ENCODE measurements at regions not wholly inside any gene's neighbourhood (a gene's known extent, or its start where the extent isn't known, plus 50 kb on each side); places are given as distances from the start of the nearest gene placed in this dataset.

DNA sequence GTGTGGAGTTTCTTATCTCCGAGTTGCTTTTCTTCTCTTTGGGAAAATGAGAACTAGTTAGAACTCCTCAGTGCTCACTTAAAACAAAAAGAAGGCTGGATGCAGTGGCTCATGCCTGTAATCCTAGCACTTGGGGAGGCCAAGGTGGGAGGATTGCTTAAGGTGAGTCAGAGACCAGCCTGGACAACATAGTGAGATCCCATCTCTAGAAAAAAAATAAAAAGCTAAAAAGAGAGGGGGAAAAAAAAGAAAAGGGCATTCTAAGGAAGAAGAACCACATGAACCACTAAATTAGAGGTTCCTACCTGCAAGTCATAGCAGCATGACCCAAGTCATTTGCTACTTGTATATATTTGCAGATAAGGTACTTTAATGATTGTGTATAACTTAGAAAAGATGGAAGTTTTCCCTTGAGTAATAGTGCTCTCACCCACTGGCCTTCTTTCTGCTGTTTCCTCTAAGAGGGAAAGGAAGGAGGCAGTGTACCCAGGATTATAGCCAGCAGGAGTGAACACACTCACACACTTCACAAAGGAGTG, 87.8 kb downstream of the CCDC71L start:
- no peak overlapping the region for H3K4me3 Mint-ChIP-seq
- 71% methylated on average over 1 of the region's 1 CpG for whole genome bisulfite sequencing (ENCODE audit: insufficient coverage)
- Histone ChIP-seq H3K4me1 (ENCODE audit: control insufficient read depth, insufficient read depth, low read length) (no peaks in the 10 kb centered on the region), H3K27ac (ENCODE audit: low read length) (no peak overlapping the region), H3K4me3 (ENCODE audit: low read length) (no peak overlapping the region), H3K9me3 (ENCODE audit: control insufficient read depth, insufficient read depth, low read length) (no peaks in the 10 kb centered on the region), H3K27me3 (ENCODE audit: control insufficient read depth, insufficient read depth, low read length) (no peaks in the 10 kb centered on the region), H3K36me3 (ENCODE audit: control insufficient read depth, insufficient read depth, low read length) (no peaks in the 10 kb centered on the region)
- no peaks in the 10 kb centered on the region for H3K4me1 Mint-ChIP-seq
- no peak overlapping the region for H3K27ac Mint-ChIP-seq
- TF ChIP-seq, protein P1, sequence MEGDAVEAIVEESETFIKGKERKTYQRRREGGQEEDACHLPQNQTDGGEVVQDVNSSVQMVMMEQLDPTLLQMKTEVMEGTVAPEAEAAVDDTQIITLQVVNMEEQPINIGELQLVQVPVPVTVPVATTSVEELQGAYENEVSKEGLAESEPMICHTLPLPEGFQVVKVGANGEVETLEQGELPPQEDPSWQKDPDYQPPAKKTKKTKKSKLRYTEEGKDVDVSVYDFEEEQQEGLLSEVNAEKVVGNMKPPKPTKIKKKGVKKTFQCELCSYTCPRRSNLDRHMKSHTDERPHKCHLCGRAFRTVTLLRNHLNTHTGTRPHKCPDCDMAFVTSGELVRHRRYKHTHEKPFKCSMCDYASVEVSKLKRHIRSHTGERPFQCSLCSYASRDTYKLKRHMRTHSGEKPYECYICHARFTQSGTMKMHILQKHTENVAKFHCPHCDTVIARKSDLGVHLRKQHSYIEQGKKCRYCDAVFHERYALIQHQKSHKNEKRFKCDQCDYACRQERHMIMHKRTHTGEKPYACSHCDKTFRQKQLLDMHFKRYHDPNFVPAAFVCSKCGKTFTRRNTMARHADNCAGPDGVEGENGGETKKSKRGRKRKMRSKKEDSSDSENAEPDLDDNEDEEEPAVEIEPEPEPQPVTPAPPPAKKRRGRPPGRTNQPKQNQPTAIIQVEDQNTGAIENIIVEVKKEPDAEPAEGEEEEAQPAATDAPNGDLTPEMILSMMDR (IDR thresholded peaks at IDR 0.05) = no peak
- H3K9me3 Mint-ChIP-seq = no peaks in the 10 kb centered on the region
- no peak for DNase-seq
- no peak for ATAC-seq
- H3K27me3 Mint-ChIP-seq (ENCODE audit: low read depth in 2 of 2) = peaks cover 15% of the 10 kb centered on the region in 2 donors
- intact Hi-C loops (cut with micrococcal nuclease) = no loop called here
- no peaks in the 10 kb centered on the region for H3K36me3 Mint-ChIP-seq

DNA sequence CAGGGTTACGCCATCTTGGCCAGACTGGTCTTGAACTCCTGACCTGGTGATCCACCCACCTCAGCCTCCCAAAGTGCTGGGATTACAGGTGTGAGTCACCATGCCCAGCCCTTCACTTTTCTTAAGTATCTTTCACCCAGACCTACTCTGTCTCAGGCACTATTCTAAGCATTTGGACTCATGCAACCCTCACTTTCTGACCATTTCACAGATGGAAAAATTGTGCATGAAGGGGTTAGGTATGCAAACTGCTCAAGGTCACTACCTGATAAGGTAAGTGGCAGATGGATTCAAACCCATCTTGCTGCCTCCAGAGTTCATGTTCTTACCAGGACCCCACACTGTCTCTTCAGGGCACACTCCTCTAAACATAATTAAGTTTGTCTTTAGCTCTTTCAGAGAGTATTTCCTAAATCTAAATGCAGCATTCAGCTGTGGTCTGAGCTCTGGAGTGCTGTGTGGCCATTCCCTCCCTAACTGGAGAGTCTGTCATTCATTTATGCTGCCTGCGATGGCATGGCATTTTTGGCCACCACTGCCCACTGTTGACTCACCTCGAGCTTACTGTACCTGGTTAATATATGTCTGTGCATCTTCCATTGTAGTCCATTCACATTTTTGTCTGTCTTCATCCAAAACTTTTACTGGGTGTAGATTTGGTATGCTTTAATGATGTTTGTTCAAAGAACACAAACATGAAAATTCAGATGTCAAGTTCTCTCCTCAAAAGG, 88.4 kb downstream of the CCDC71L start:
- Mint-ChIP-seq H3K4me1 (no peaks in the 10 kb centered on the region), H3K36me3 (no peaks in the 10 kb centered on the region), H3K4me3 (no peak overlapping the region), H3K9me3 (no peaks in the 10 kb centered on the region), H3K27ac (no peak overlapping the region), H3K27me3 (ENCODE audit: low read depth in 2 of 2) (peaks cover 16 to 18% of the 10 kb centered on the region in 2 donors)
- TF ChIP-seq, protein P1 (IDR thresholded peaks at IDR 0.05) = no peak
- no peak for ATAC-seq
- H3K4me1 ChIP-seq (ENCODE audit: control insufficient read depth, insufficient read depth, low read length) = no peaks in the 10 kb centered on the region
- no peaks in the 10 kb centered on the region for H3K27me3 ChIP-seq (ENCODE audit: control insufficient read depth, insufficient read depth, low read length)
- H3K27ac ChIP-seq (ENCODE audit: low read length) = no peak overlapping the region
- no peaks in the 10 kb centered on the region for H3K36me3 ChIP-seq (ENCODE audit: control insufficient read depth, insufficient read depth, low read length)
- H3K4me3 ChIP-seq (ENCODE audit: low read length) = no peak overlapping the region
- no peak for DNase-seq
- H3K9me3 ChIP-seq (ENCODE audit: control insufficient read depth, insufficient read depth, low read length) = no peaks in the 10 kb centered on the region
- intact Hi-C loops (cut with micrococcal nuclease) = no loop called here
- WGBS (ENCODE audit: insufficient coverage) = 100% methylated on average over 3 of the region's 3 CpGs

GRCh38 chr7:106571563-106571962, 89.4 kb downstream of the CCDC71L start:
- H3K27me3 ChIP-seq (ENCODE audit: control insufficient read depth, insufficient read depth, low read length) = no peaks in the 10 kb centered on the region
- no peak overlapping the region for H3K4me3 ChIP-seq (ENCODE audit: low read length)
- no peaks in the 10 kb centered on the region for H3K36me3 ChIP-seq (ENCODE audit: control insufficient read depth, insufficient read depth, low read length)
- no peak overlapping the region for H3K27ac ChIP-seq (ENCODE audit: low read length)
- Mint-ChIP-seq H3K27me3 (ENCODE audit: low read depth in 2 of 2) (peaks cover 11 to 23% of the 10 kb centered on the region in 2 donors), H3K4me3 (no peak overlapping the region), H3K4me1 (no peaks in the 10 kb centered on the region), H3K36me3 (no peaks in the 10 kb centered on the region), H3K27ac (no peak overlapping the region), H3K9me3 (no peaks in the 10 kb centered on the region)
- 65% methylated on average over 3 of the region's 3 CpGs for WGBS (ENCODE audit: insufficient coverage)
- TF ChIP-seq, protein P1 (IDR thresholded peaks at IDR 0.05) = no peak
- no peak for ATAC-seq
- intact Hi-C loops (cut with micrococcal nuclease) = no loop called here
- DNase-seq = no peak
- H3K9me3 ChIP-seq (ENCODE audit: control insufficient read depth, insufficient read depth, low read length) = no peaks in the 10 kb centered on the region
- H3K4me1 ChIP-seq (ENCODE audit: control insufficient read depth, insufficient read depth, low read length) = no peaks in the 10 kb centered on the region
